AG04450 (cell line): ENCODE measurements at regions not wholly inside any gene's neighbourhood (a gene's known extent, or its start where the extent isn't known, plus 50 kb on each side); places are given as distances from the start of the nearest gene placed in this dataset.

Experiments
- CTCF ChIA-PET: fragments of 300-600, 350-600 bp; formaldehyde crosslinking; extraction: SDS; loops from one replicate; lab custom pipeline; 2022; ENCODE audit warnings: antibody characterized with exemption, inconsistent platforms; lab: Charles Lee
- POLR2A ChIA-PET: fragments of 350-600 bp; formaldehyde crosslinking; extraction: SDS; loops from one replicate; lab custom pipeline; 2021; ENCODE audit warnings: antibody characterized with exemption, inconsistent platforms; lab: Yijun Ruan, JAX
- DNase-seq: peaks from one replicate; pipeline ENCODE4 v3.0.0-alpha.2; 2011; ENCODE audit warnings: low read depth, low spot score
- H3K27ac ChIP-seq: one replicate; pipeline ENCODE4 v1.5.1; 2012; ENCODE audit warnings: low read depth, low read length, control low read depth
- H3K27me3 ChIP-seq: one replicate; pipeline ENCODE4 v1.6.0; 2012; ENCODE audit warnings: low read length; ENCODE audit not compliant: control insufficient read depth, insufficient read depth
- H3K4me3 ChIP-seq: 2 replicates; pipeline ENCODE4 v1.5.1; 2011; ENCODE audit warnings: mild to moderate bottlenecking, low read depth, low read length, control low read depth
- H3K9me3 ChIP-seq: 2 replicates; pipeline ENCODE4 v1.5.1; 2012; ENCODE audit warnings: low read length; ENCODE audit not compliant: control insufficient read depth, insufficient read depth
- TF ChIP-seq, protein P1 (sequence below): IDR thresholded peaks from 2 replicates; pipeline ENCODE4 v1.5.1; 2011; ENCODE audit warnings: low read depth, low read length, control low read depth, inconsistent platforms

DNA sequence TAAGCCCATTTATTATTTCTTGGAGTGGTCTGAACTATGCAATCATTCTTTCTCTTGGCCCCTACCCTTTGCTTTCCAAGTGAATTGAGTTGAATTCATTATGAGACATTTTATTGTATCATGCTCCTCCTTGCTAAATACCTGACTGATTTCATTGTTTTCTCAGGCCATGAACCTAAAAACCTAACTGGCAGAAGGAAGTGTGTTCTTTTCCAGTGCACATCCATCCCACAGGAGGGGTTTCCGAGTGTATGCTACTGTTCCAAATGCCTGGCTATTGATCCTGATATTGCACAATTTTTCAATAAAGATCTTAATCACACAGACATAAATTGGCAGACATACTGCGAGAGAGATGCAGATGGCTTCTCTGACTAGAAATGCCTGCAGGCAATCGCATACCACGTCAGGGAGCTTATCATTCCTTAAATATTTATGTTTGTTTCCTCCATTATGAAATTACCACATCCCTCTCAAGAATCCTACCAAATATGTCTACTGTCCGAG, 162.2 kb upstream of the EGLN3 start:
- TF ChIP-seq, protein P1, sequence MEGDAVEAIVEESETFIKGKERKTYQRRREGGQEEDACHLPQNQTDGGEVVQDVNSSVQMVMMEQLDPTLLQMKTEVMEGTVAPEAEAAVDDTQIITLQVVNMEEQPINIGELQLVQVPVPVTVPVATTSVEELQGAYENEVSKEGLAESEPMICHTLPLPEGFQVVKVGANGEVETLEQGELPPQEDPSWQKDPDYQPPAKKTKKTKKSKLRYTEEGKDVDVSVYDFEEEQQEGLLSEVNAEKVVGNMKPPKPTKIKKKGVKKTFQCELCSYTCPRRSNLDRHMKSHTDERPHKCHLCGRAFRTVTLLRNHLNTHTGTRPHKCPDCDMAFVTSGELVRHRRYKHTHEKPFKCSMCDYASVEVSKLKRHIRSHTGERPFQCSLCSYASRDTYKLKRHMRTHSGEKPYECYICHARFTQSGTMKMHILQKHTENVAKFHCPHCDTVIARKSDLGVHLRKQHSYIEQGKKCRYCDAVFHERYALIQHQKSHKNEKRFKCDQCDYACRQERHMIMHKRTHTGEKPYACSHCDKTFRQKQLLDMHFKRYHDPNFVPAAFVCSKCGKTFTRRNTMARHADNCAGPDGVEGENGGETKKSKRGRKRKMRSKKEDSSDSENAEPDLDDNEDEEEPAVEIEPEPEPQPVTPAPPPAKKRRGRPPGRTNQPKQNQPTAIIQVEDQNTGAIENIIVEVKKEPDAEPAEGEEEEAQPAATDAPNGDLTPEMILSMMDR: no peak
- Histone ChIP-seq H3K9me3 (no peaks in the 10 kb centered on the region), H3K27me3 (no peaks in the 10 kb centered on the region), H3K4me3 (no peak overlapping the region), H3K27ac (no peak overlapping the region)
- no peak for DNase-seq
- ChIA-PET POLR2A (no interaction called here), CTCF (interaction anchor here (0.9 kb wide), 1 partner anchor 11 kb away, joined by 3 read pairs; no protein-coding TSS in a partner anchor)

DNA sequence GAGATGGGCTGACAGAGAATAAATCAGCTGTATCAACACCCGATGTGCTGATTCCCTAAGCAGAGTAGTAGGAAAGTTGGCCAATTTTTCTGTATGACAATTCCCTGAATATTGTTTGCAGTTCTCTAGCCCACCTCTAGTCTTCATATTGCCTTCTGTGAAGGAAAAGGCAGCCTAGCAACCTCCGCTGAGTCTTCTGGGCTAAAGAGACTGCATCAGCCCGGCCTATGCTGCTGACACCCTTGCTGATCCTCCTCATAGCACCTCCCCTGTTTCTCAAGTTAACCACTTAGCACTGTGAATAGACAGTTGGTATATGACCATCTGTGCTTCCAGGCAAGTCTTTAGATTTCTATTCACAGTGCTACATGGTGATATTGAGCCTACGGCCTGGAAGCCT, 161.1 kb upstream of the EGLN3 start:
- ChIA-PET CTCF (no interaction called here), POLR2A (no interaction called here)
- DNase-seq: no peak
- Histone ChIP-seq H3K4me3 (no peak overlapping the region), H3K27me3 (no peaks in the 10 kb centered on the region), H3K9me3 (no peaks in the 10 kb centered on the region), H3K27ac (no peak overlapping the region)
- TF ChIP-seq, protein P1: 0 out of 2 replicates have a peak, but pooled peaks have one; percentile 4

DNA sequence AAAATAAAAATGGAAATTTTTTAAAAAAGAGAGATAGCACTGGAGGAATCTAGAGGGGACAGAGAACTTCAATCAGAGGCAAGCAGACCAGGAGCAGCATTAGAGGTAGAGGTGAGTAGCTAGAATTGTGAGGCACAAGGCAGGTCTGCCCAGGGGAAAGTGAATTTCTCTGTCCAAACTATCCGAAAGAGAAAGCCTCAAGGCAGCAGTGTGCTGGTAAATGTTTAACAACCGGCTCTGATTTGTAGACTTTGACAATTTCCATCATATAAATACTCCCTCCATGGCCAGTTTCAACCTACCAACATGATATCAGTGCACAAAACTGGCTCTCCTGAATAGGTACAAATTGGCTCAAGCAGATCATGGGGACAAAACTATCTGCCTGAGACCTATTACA, 160.6 kb upstream of the EGLN3 start:
- H3K9me3 ChIP-seq: no peaks in the 10 kb centered on the region
- no peaks in the 10 kb centered on the region for H3K27me3 ChIP-seq
- H3K27ac ChIP-seq: no peak overlapping the region
- TF ChIP-seq, protein P1: no peak
- no peak for DNase-seq
- H3K4me3 ChIP-seq: no peak overlapping the region
- ChIA-PET CTCF (no interaction called here), POLR2A (no interaction called here)

DNA sequence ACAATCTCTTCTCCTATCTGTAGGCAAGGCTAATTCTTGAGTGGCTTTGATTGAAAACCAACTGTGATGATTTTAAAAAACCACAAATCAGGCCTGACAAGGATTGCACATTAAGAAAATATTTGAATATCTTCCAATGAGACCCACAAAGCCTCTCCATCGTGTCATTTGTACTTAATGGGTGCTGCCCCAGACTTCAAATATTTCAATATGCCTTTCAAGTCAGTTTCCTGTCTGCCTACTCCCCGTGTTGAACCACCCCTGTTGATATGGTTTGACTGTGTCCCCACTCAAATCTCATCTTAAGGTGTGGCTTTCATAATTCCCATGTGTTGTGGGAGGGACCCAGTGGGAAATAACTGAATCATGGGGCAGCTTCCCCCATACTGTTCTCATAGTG, 159.7 kb upstream of the EGLN3 start:
- Histone ChIP-seq H3K9me3 (no peaks in the 10 kb centered on the region), H3K27me3 (no peaks in the 10 kb centered on the region), H3K27ac (no peak overlapping the region), H3K4me3 (no peak overlapping the region)
- ChIA-PET POLR2A (no interaction called here), CTCF (no interaction called here)
- no peak for DNase-seq
- TF ChIP-seq, protein P1: no peak

DNA sequence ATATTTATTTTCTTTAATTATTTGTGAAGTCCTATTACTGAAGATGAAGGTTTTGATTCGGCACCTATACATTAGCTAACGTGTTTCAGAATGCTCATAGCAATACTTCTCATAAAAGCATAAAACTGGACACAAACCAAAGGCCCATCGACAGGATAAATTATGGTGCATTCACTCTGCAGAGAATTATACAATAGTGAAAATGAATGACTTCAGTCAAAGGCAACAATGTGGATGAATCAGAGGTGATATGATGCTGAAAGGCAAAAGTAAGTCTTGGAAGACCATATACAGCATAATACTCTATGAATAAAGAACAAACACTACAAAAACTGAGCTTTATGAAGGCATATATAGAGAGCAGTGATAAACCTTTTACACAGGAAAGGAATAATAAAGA, 156.6 kb upstream of the EGLN3 start:
- no peak for DNase-seq
- Histone ChIP-seq H3K27ac (no peak overlapping the region), H3K9me3 (no peaks in the 10 kb centered on the region), H3K4me3 (no peak overlapping the region), H3K27me3 (no peaks in the 10 kb centered on the region)
- POLR2A ChIA-PET: no interaction called here
- TF ChIP-seq, protein P1: no peak
- CTCF ChIA-PET: interaction anchor here (1.9 kb wide), 1 partner anchor 9 kb away, joined by 8 read pairs; no protein-coding TSS in a partner anchor
